GM06990 (cell line): ENCODE measurements at regions not wholly inside any gene's neighbourhood (a gene's known extent, or its start where the extent isn't known, plus 50 kb on each side); places are given as distances from the start of the nearest gene placed in this dataset.

Experiments used
- DNase-seq: peaks from one replicate; pipeline ENCODE4 v3.0.0-alpha.2; 2011; ENCODE audit not compliant: insufficient read length; ENCODE audit errors: extremely low read depth
- H3K27me3 ChIP-seq: replicated peaks from 2 replicates; pipeline ENCODE4 v1.6.0; 2011; ENCODE audit warnings: low read length; ENCODE audit not compliant: control insufficient read depth, insufficient read depth
- H3K36me3 ChIP-seq: 2 replicates; pipeline ENCODE4 v1.5.1; 2011; ENCODE audit warnings: low read length; ENCODE audit not compliant: control insufficient read depth, insufficient read depth
- H3K4me3 ChIP-seq: replicated peaks from 2 replicates; pipeline ENCODE4 v1.5.1; 2011; ENCODE audit warnings: low read depth, mild to moderate bottlenecking, control low read depth, low read length
- CTCF ChIP-seq: IDR thresholded peaks from 2 replicates; pipeline ENCODE4 v1.5.1; 2011; ENCODE audit warnings: low read length, control low read depth, mild to moderate bottlenecking, inconsistent platforms; ENCODE audit not compliant: insufficient read depth, poor library complexity, severe bottlenecking

GRCh38 chr2:204022550-204022949, 86.0 kb downstream of the ICOS start:
- H3K4me3 ChIP-seq: no peak overlapping the region
- no peak for DNase-seq
- no peak for TF ChIP-seq CTCF
- no peaks in the 10 kb centered on the region for H3K27me3 ChIP-seq
- no peaks in the 10 kb centered on the region for H3K36me3 ChIP-seq

DNA sequence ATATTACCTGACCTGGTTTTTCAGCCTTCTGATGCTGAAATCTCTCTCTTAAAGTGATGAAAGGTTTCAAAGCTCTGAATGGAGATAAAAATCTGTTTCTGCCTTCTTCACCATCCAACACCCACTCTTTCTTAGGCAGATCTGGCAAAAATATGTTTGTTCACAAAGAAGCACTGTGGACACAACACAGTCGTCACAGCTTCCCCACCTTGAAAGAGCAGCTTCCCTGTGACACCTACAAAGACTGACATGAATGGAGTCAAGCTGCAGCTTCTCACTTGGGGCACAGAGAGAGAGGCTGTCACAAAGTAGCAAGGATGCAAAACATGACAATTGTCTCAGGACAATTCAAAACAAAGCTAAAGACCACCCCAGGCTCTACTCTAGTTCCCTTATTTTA, 86.5 kb downstream of the ICOS start:
- no peak for DNase-seq
- no peak for TF ChIP-seq CTCF
- no peak overlapping the region for H3K4me3 ChIP-seq
- no peaks in the 10 kb centered on the region for H3K27me3 ChIP-seq
- no peaks in the 10 kb centered on the region for H3K36me3 ChIP-seq

- TF ChIP-seq CTCF: peak; percentile 63
- Histone ChIP-seq H3K36me3 (no peaks in the 10 kb centered on the region), H3K4me3 (no peak overlapping the region), H3K27me3 (no peaks in the 10 kb centered on the region)
- DNase-seq: no peak
Measured at GRCh38 chr2:204024503-204024902, 87.9 kb downstream of the ICOS start.

DNA sequence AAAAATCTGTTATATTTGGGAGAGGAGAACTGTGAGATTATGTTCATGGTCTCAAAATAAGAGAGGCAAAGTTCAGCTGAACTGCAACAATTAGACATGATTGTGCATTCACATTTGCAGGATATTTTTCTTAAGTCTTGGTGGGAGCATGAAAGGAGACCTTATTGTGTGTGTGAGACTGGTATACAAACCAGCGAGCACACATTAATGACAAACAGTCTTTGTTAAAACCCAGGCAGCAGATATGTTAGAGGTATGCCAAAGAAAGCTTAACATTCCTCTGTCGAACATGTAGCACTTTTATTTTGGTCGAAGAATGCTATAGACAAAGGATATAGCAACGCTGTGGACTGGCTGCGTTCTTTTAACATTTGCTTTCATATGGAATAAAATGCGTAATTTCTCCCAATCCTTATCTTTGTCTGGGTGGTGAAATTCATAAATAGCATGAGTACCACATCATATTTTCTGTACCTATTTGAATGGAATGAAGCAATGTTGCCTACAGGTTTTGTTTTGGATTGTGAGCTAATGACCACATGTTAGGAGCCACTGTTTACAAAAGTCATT, 88.4 kb downstream of the ICOS start:
- Histone ChIP-seq H3K27me3 (no peaks in the 10 kb centered on the region), H3K36me3 (no peaks in the 10 kb centered on the region), H3K4me3 (no peak overlapping the region)
- no peak for DNase-seq
- no peak for TF ChIP-seq CTCF

- H3K27me3 ChIP-seq: no peaks in the 10 kb centered on the region
- no peak for DNase-seq
- no peak overlapping the region for H3K4me3 ChIP-seq
- H3K36me3 ChIP-seq: no peaks in the 10 kb centered on the region
- peak; percentile 53 for TF ChIP-seq CTCF
Measured at GRCh38 chr2:204026294-204026693, 89.7 kb downstream of the ICOS start.

- peak; percentile 34 for DNase-seq
- Histone ChIP-seq H3K27me3 (no peaks in the 10 kb centered on the region), H3K4me3 (no peak overlapping the region), H3K36me3 (no peaks in the 10 kb centered on the region)
- TF ChIP-seq CTCF: no peak
Measured at GRCh38 chr2:204027091-204027490, 90.5 kb downstream of the ICOS start.
